ENCODE measurements at regions not wholly inside any gene's neighbourhood (a gene's known extent, or its start where the extent isn't known, plus 50 kb on each side); places are given as distances from the start of the nearest gene placed in this dataset.

DNA sequence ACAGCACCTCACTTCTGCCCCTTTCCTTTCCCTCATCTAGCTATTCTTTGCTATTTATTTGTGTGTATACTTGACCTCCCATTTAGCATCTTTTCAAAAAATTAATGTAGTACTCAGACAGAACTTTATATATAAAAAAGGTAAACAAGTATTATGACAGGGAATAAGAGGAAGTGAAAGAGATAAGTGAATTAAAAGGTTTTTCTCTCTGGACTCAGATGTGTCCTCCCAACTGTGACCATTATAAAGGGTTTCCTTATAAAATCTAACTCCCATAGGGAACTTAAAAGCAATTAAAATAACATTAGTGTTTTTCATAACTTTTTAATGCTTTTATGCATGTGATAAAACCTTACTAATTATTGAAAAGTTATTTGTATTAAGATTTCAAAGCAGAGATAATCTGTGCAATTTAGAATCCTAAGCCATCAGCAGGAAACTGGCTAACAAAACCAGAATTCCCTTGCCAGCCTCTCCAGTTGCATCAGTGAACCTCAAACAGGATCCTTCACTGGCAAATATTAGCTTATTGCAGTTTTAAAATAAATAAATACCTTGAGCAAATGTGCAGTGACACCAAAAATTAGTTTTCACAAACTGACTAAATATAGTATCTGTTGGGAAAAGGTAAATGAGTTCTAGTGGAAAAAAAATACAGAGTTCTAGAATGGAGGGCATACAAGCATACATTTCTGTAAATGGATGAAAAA is 930.7 kb downstream of the BCL11A start:
- DNase-seq = no peak

DNA sequence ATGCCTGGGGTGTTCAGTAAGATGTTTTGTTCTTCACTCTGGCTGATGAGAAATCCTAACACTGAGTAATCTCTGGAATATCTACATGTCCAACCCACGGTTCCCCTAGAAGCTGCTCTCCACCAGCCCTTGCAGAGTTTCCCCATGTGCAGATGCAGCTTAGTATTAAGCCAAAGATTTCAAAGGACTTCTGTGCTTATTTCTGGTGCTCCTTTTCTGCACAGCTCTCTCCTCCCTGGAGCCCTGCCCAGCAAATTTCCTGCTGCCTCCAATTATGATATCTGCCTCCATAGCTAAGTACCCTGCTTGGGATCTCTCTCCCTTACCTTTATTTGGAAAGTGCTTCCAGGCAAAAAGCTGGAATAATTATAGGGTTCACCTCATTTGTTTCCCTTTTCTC is 949.3 kb downstream of the BCL11A start:
- no peak for DNase-seq

- DNase-seq = no peak
Observed at GRCh38 chr2:59594671-59595222, 958.7 kb downstream of the BCL11A start.

DNA sequence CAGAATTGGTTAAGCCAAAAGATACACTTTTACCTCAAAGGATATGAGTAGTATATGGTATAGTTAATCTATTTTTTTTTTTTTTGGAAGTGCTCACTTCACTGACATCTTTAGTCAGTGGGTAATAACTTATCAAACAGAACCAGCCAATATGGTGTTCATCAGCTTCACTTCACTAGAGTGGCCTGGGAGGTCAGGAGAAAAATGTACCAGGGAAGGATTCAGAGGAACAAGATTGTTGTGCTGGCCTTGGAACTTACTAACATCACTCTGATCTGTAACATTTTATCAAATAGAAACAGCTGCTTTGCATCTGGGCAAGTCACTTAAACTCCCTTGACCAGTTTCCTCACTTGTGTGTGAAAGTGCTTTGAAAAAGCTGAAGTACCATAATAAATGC is 962.7 kb downstream of the BCL11A start:
- no peak for DNase-seq

- no peak for DNase-seq
Observed at GRCh38 chr2:59589881-59590280, 963.6 kb downstream of the BCL11A start.

- DNase-seq = no peak
Observed at GRCh38 chr2:59588286-59588685, 965.2 kb downstream of the BCL11A start.

DNA sequence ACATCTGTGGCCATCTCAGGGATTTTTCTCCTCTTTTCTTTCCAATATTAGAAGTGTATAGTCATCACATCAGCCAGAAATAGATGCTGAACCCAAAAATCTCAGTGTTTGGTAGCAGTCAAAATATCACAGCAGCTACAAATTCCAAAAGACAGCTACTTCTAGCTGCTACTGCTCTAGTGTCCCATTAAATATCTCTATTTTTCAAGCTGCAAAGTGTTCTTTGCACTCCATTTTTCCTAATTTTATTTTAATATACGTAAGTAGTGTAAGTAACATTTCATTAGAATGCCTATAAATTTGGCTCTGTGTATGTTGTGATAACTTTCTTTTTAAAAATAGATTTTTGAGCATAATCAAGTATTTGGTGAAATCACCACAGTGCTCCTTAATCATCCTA is 967.3 kb downstream of the BCL11A start:
- DNase-seq = no peak

DNA sequence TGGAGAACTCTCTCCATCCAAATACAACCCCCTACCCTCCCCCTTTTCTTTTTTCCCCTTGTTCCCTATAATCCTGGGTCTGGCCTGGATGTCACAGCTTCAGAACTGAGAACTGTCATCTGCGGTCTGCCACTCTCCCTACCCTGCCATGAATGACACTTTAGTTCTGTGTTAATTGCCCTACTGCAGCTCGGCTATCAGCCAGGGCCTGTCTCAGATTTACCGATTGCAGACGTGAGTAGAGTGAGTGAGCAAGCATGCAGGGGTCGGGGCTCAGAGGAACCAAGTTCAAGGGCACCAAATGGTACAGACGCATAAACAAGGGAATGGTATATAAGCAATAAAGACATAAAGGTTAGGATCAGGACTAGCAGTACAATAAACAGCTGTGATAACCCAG is 967.8 kb downstream of the BCL11A start:
- DNase-seq = no peak

GRCh38 chr2:59584958-59585357 is 968.5 kb downstream of the BCL11A start:
- DNase-seq = no peak

GRCh38 chr2:59583173-59583765 is 970.2 kb downstream of the BCL11A start:
- DNase-seq = no peak

GRCh38 chr2:59578349-59578748 is 975.1 kb downstream of the BCL11A start:
- DNase-seq = no peak

DNA sequence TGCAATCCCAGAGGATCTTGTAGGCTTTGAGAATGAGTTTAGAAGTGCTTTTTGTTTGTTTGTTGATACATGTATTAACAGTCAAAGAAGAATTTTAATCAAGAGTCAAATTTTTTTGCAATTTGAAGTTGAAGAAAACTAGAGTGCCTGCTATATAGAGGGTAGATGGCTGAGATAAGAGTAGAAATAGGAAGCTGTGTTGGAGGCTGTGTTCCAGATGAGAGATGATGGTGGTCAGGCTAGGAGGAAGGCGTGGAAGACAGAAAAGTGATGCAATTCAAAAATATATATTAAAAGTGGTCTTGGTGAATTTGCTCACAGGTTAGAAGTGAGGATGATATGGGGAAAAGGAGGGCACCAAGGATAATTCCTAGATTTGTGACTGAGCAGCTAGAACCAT is 978.3 kb downstream of the BCL11A start:
- DNase-seq = no peak

DNA sequence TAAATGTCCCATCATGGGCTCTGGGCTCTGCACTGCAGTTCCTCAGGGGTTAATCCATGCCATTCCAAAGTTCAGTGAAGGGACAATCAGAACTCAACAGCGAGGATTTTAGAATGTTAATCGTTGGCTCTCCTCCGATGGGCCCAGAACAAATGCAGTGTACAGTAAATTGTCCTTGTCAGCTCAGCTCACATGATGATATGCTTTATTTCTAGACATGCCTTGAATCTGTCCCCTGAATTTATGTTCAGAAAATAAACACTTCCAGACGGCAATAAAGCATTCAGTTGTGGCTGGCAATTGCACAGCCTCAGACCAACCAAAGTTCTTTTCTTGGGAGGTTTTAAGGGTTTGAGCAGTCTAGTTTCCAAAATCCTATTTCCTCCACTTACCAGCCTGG is 981.2 kb downstream of the BCL11A start:
- DNase-seq = no peak

- no peak for DNase-seq
Observed at GRCh38 chr2:59570818-59571217, 982.6 kb downstream of the BCL11A start.

GRCh38 chr2:59569124-59569523 is 984.3 kb downstream of the BCL11A start:
- DNase-seq = no peak

GRCh38 chr2:59568461-59568860 is 985.0 kb downstream of the BCL11A start:
- DNase-seq = no peak

DNA sequence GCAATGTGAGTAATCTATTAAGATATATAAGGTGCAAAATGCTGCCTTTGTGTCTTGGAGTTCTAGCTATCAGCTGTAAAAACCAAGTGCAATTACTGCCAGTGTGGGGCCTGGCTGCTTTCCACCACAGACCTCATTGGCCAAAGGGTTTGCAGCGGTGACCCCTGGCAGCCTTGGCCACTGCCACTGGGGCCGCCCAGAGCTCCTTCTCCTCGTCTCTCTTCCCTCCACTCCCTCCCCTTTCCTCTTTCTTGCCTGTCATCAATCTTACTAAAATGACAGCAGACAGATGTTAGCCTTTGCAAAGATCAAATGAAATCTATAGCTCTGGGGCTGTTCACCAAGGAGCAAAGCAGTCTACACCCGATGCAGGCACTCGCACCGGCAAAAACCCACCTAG is 986.3 kb downstream of the BCL11A start:
- no peak for DNase-seq

- DNase-seq = no peak
Observed at GRCh38 chr2:59566739-59567138, 986.7 kb downstream of the BCL11A start.

DNA sequence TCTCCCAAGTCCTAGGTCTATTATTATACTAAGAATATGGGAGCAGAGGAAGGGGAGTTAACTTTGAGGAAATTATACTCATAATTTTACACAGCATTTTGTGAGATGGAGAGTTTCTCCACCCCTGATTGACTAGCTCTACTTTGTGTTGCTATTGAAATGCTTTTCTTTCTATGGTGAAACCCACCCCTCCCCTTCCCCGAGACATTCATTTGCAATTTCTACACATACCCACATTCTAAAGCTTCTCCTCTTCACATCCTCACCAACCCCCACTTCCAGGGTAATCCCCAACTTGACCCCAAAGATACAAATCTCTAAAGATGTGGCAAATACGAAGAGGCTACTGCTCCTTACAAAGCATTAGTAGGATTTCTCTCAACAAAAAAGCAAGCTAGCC is 992.2 kb downstream of the BCL11A start:
- DNase-seq = no peak

GRCh38 chr2:59560769-59561168 is 992.7 kb downstream of the BCL11A start:
- DNase-seq = no peak

- DNase-seq = no peak
Observed at GRCh38 chr2:59540864-59541263, 1012.6 kb downstream of the BCL11A start.

DNA sequence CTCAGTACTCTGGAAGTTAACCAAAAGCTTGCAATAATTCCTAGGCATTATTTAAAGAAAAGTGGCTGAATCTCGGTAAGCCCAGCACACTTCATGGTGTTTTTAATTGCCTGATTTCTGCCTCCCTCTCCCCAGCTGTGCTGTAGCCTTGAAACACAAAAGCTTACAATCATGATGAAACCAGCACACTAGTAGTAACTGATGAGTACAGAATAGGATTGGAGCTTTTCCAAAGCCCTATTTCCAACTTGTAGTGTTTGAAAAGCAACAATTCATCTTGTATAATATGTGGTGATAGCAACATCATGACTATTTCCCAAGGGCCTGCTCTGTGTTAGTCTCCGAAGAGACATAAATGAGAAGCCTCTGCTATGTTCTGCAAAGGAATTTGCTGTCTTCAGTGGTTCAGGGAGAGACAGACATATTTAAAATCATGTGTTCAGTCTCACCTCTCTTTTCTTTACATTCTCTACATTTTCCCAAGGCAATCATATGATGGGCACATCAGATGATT is 1015.0 kb downstream of the BCL11A start:
- no peak for DNase-seq

DNA sequence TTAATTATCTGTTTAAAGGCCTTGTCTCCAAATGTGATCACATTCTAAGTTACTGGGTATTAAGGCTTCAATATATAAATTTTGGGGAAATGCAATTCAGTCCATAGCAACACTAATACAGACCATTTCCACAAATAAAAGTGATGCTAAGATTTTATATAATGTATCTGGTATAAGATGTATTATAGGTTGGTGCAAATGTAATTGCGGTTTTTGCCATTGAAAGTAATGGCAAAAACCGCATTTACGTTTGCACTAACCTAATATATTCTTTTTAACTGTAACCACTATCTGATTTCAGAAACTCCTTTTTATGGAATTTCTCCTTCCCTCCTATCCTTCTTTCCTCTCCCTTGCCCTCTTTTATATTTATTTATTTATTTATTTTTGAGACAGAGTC is 1020.6 kb downstream of the BCL11A start:
- no peak for DNase-seq

GRCh38 chr2:59530258-59530657 is 1023.2 kb downstream of the BCL11A start:
- DNase-seq = no peak

GRCh38 chr2:59529726-59530125 is 1023.7 kb downstream of the BCL11A start:
- peak; percentile 32 for DNase-seq
